Natural killer cell (primary cell): ENCODE measurements at regions not wholly inside any gene's neighbourhood (a gene's known extent, or its start where the extent isn't known, plus 50 kb on each side); places are given as distances from the start of the nearest gene placed in this dataset.

ENCODE experiments used
- ATAC-seq, 3 donors: fragments of 150-1000 bp in 2 of 3; fragments of 200-7000 bp in 1 of 3; cut with Tn5 transposase; 1 replicate in 1 of 3; 2 replicates in 2 of 3; pipeline ENCODE4 v1.10.0; 2021; ENCODE audit warnings: mild to moderate bottlenecking in 2 of 3, moderate library complexity in 2 of 3
- DNase-seq, 2 donors: peaks; one replicate each; pipeline versions ENCODE4 v3.0.0 to v3.0.0-alpha.2; 2013 to 2021; ENCODE audit warnings: mixed read lengths in 1 of 2
- H3K27ac ChIP-seq: one replicate; pipeline ENCODE4 v1.5.1; 2013; ENCODE audit warnings: mild to moderate bottlenecking, low read length
- H3K27me3 ChIP-seq: one replicate; pipeline ENCODE4 v1.6.1; 2013; ENCODE audit warnings: low read length; ENCODE audit not compliant: control insufficient read depth, insufficient read depth
- H3K36me3 ChIP-seq: one replicate; pipeline ENCODE4 v1.6.1; 2013; ENCODE audit warnings: low read length; ENCODE audit not compliant: control insufficient read depth, insufficient read depth
- H3K4me1 ChIP-seq: one replicate; pipeline ENCODE4 v1.6.1; 2013; ENCODE audit warnings: low read length; ENCODE audit not compliant: control insufficient read depth, insufficient read depth
- H3K4me3 ChIP-seq: one replicate; pipeline ENCODE4 v1.5.1; 2013; ENCODE audit warnings: low read length
- H3K9me3 ChIP-seq: one replicate; pipeline ENCODE4 v1.6.1; 2013; ENCODE audit warnings: low read length; ENCODE audit not compliant: control insufficient read depth, insufficient read depth
- H3K27ac Mint-ChIP-seq, 2 donors: one replicate each; pipeline ENCODE4 v1.8.0; 2022; ENCODE audit warnings: mild to moderate bottlenecking in 2 of 2, mixed read lengths in 2 of 2, moderate library complexity in 1 of 2
- H3K27me3 Mint-ChIP-seq, 2 donors: one replicate each; pipeline ENCODE4 v1.8.0; 2022; ENCODE audit warnings: low read depth in 2 of 2, mixed read lengths in 2 of 2
- H3K36me3 Mint-ChIP-seq: one replicate; pipeline ENCODE4 v1.8.0; 2022; ENCODE audit warnings: mixed read lengths
- H3K4me1 Mint-ChIP-seq, 2 donors: one replicate each; pipeline ENCODE4 v1.8.0; 2022; ENCODE audit warnings: mixed read lengths in 2 of 2
- H3K4me3 Mint-ChIP-seq: one replicate; pipeline ENCODE4 v1.8.0; 2022; ENCODE audit warnings: mild to moderate bottlenecking, moderate library complexity, mixed read lengths
- H3K9me3 Mint-ChIP-seq, 2 donors: one replicate each; pipeline ENCODE4 v1.8.0; 2022; ENCODE audit warnings: mixed read lengths in 2 of 2
- WGBS: methylation state at CpG from one replicate; pipeline ENCODE4 v1.1.7; 2013; ENCODE audit warnings: missing lambda C conversion rate; ENCODE audit not compliant: insufficient coverage; 5-methylcytosine and 5-hydroxymethylcytosine counted together
- intact Hi-C: fragments of 100-400 bp; cut with micrococcal nuclease; formaldehyde crosslinking; loops from one replicate; pipeline ENCODE4 v1.14.2; 2022
- TF ChIP-seq, protein P1 (sequence below): fragments of 200-600 bp; IDR thresholded peaks from one replicate; pipeline ENCODE4 v1.8.0; 2022; ENCODE audit warnings: antibody characterized with exemption

DNA sequence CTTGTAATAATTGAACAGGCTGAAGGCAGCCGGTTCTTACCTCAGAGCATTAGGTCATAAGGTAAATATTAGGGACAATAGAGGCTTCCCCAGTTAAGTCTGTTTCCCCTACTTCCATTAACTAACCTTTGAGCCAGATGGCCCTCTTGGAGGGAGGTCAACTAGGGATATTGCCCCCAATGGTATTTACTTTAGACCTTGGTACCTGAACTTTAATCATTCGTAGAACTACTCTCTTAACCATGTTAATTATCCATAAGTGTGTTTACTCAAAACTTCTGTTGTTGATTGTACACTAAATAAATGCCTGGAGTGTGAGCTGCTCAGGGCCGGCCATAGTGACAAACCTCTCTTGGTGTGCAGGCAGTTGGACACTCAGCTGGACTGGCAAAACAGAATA is 1843.5 kb upstream of the AGA start:
- TF ChIP-seq, protein P1, sequence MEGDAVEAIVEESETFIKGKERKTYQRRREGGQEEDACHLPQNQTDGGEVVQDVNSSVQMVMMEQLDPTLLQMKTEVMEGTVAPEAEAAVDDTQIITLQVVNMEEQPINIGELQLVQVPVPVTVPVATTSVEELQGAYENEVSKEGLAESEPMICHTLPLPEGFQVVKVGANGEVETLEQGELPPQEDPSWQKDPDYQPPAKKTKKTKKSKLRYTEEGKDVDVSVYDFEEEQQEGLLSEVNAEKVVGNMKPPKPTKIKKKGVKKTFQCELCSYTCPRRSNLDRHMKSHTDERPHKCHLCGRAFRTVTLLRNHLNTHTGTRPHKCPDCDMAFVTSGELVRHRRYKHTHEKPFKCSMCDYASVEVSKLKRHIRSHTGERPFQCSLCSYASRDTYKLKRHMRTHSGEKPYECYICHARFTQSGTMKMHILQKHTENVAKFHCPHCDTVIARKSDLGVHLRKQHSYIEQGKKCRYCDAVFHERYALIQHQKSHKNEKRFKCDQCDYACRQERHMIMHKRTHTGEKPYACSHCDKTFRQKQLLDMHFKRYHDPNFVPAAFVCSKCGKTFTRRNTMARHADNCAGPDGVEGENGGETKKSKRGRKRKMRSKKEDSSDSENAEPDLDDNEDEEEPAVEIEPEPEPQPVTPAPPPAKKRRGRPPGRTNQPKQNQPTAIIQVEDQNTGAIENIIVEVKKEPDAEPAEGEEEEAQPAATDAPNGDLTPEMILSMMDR = no peak
- Mint-ChIP-seq H3K36me3 (no peaks in the 10 kb centered on the region), H3K27me3 (no peaks in the 10 kb centered on the region), H3K9me3 (peaks cover 8 to 13% of the 10 kb centered on the region in 2 donors), H3K4me3 (no peak overlapping the region), H3K27ac (no peak overlapping the region), H3K4me1 (no peaks in the 10 kb centered on the region)
- no peaks in the 10 kb centered on the region for H3K9me3 ChIP-seq
- ATAC-seq (no peak), DNase-seq (no peak)
- no peak overlapping the region for H3K4me3 ChIP-seq
- no peaks in the 10 kb centered on the region for H3K27me3 ChIP-seq
- 65% methylated on average over 2 of the region's 3 CpGs for WGBS
- no peak overlapping the region for H3K27ac ChIP-seq
- intact Hi-C loops = no loop called here
- H3K4me1 ChIP-seq = no peaks in the 10 kb centered on the region
- no peaks in the 10 kb centered on the region for H3K36me3 ChIP-seq

DNA sequence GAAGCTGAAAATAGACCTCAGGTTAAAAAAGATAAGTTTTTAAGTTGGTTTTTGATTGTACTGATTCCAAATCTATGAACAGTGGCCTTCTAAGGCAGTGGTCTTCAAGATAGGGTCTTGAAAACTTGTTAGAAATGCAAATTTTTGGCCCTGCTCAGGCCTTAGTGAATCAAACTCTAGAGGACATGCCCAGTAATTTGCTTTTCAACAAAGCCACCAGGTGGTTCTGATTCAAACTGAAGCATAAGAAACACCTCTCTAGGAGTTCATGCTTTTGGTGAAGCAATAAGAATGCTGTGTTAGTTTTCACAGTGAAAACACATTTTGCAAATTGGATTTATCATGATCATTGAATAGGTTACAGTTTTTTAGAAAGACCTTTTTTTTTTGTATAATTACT is 1849.4 kb upstream of the AGA start:
- H3K4me3 Mint-ChIP-seq = no peak overlapping the region
- Histone ChIP-seq H3K4me1 (no peaks in the 10 kb centered on the region), H3K4me3 (no peak overlapping the region), H3K27ac (no peak overlapping the region), H3K9me3 (no peaks in the 10 kb centered on the region), H3K36me3 (no peaks in the 10 kb centered on the region), H3K27me3 (no peaks in the 10 kb centered on the region)
- peaks cover 7% of the 10 kb centered on the region for H3K36me3 Mint-ChIP-seq
- H3K9me3 Mint-ChIP-seq = peaks cover 16 to 30% of the 10 kb centered on the region in 2 donors
- TF ChIP-seq, protein P1 = no peak
- no peaks in the 10 kb centered on the region for H3K4me1 Mint-ChIP-seq
- no peak for DNase-seq
- ATAC-seq = no peak
- intact Hi-C loops = no loop called here
- H3K27ac Mint-ChIP-seq = no peak overlapping the region
- H3K27me3 Mint-ChIP-seq = no peaks in the 10 kb centered on the region

DNA sequence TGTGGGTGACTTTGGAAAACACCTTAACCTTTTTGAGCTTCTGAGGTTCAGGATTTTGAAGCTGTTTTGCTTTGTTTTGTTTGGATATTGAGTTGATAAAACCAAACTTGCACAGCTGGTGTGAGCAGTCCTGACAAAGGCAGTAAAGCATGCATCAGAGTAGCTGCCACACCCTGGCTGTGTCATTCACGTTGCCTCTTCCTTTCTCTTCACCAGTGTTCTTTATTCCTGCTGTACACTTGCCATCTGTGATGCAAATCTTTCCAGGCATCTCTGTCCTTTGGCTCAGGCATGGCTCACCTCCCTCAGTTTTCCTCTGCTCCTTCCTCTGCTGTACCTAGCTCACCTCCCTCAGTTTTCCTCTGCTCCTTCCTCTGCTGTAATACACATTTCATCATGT is 1850.2 kb upstream of the AGA start:
- DNase-seq (no peak), ATAC-seq (no peak)
- intact Hi-C loops = no loop called here
- no peak overlapping the region for H3K27ac ChIP-seq
- no peak overlapping the region for H3K4me3 ChIP-seq
- peaks cover 7% of the 10 kb centered on the region for H3K36me3 Mint-ChIP-seq
- no peaks in the 10 kb centered on the region for H3K36me3 ChIP-seq
- no peaks in the 10 kb centered on the region for H3K27me3 Mint-ChIP-seq
- TF ChIP-seq, protein P1 = no peak
- H3K4me3 Mint-ChIP-seq = no peak overlapping the region
- H3K4me1 Mint-ChIP-seq = no peaks in the 10 kb centered on the region
- peaks cover 19 to 27% of the 10 kb centered on the region in 2 donors for H3K9me3 Mint-ChIP-seq
- no peak overlapping the region for H3K27ac Mint-ChIP-seq
- no peaks in the 10 kb centered on the region for H3K27me3 ChIP-seq
- no peaks in the 10 kb centered on the region for H3K4me1 ChIP-seq
- 64% methylated on average over 1 of the region's 1 CpG for WGBS
- H3K9me3 ChIP-seq = no peaks in the 10 kb centered on the region

DNA sequence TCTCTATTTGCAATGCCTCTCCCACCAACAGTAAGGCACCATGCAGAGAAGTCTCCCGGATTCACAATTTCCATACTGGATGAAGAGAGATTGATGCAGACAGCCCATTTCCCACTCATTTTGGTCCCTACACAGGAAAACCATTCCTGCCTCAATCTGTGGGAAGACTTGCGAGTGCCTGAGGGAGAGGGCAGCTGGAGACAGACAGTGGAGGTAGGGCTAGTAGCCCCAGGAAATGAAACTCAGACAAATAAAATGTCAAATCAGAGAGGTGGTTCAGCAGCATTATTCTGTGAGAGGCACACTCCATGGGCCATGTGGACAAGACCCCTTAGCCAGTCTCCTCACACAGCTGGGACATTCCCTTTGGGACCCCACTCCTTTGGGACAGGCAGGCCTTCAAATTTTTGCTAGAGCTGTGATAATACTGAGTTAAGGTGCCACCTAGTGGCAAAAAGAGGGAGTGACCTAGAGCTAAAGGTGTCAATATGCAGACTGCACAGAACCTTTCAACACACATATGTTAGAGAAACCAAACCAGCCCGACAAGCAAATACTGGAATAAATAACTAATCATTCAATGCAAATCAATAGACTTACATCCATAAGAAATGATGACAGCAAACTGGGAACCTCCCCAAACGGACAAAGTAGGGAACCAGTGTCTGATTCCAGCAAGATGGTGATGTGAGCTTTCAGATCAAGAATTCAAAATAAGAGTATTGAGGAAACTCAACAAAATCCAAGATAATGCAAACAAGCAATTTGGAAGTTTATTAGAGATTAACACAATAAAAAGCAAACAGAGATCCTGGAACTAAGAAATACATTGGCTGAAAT is 1865.3 kb upstream of the AGA start:
- H3K27ac ChIP-seq = no peak overlapping the region
- Mint-ChIP-seq H3K27ac (no peak overlapping the region), H3K27me3 (no peaks in the 10 kb centered on the region), H3K36me3 (no peaks in the 10 kb centered on the region), H3K4me1 (no peaks in the 10 kb centered on the region), H3K4me3 (no peak overlapping the region), H3K9me3 (peaks cover 13 to 15% of the 10 kb centered on the region in 2 donors)
- 81% methylated on average over 4 of the region's 4 CpGs for WGBS
- H3K4me3 ChIP-seq = no peak overlapping the region
- no peaks in the 10 kb centered on the region for H3K36me3 ChIP-seq
- TF ChIP-seq, protein P1 = peak; percentile 17
- no peak for ATAC-seq
- intact Hi-C loops = no loop called here
- peak in 1 of 2 donors; percentile 13 for DNase-seq
- no peaks in the 10 kb centered on the region for H3K4me1 ChIP-seq
- no peaks in the 10 kb centered on the region for H3K27me3 ChIP-seq
- H3K9me3 ChIP-seq = no peaks in the 10 kb centered on the region
